D721Med (cell line): ENCODE measurements at regions not wholly inside any gene's neighbourhood (a gene's known extent, or its start where the extent isn't known, plus 50 kb on each side); places are given as distances from the start of the nearest gene placed in this dataset.
"Not testable (repeated sequence)": the region's sequence is repeated elsewhere in the genome, so short reads cannot be mapped to it uniquely, and the experiment has no call there.

Source experiments
- DNase-seq: peaks from one replicate; pipeline ENCODE4 v3.0.0; 2011; ENCODE audit warnings: low spot score; ENCODE audit not compliant: insufficient read length
- FAIRE-seq: peaks from 2 replicates; lab custom pipeline; 2011; peaks lifted over from hg19 to GRCh38; lab: Jason Lieb, UNC

- not testable (repeated sequence) for DNase-seq, FAIRE-seq
Measured at GRCh38 chr4:49270435-49270834, 284.4 kb downstream of the CWH43 start.

- DNase-seq, result not testable (repeated sequence)
Measured at GRCh38 chr4:49270912-49271311, 284.8 kb downstream of the CWH43 start.

GRCh38 chr4:49285905-49286304, 299.8 kb downstream of the CWH43 start:
- DNase-seq, FAIRE-seq: not testable (repeated sequence)

More at GRCh38 chr4:49270912-49271311, 284.8 kb downstream of the CWH43 start:
- not testable (repeated sequence) for FAIRE-seq

- not testable (repeated sequence) for DNase-seq, FAIRE-seq
Measured at GRCh38 chr4:49286926-49287745, 301.1 kb downstream of the CWH43 start.

- FAIRE-seq, result not testable (repeated sequence)
- DNase-seq, result peak; percentile 18
Measured at GRCh38 chr4:49287893-49288292, 301.8 kb downstream of the CWH43 start.

- not testable (repeated sequence) for DNase-seq, FAIRE-seq
Measured at GRCh38 chr4:49288796-49289195, 302.7 kb downstream of the CWH43 start.

- not testable (repeated sequence) for FAIRE-seq, DNase-seq
Measured at GRCh38 chr4:49314815-49315214, 328.7 kb downstream of the CWH43 start.

GRCh38 chr4:49320725-49321410, 334.8 kb downstream of the CWH43 start:
- not testable (repeated sequence) for FAIRE-seq, DNase-seq

GRCh38 chr4:49321511-49322300, 335.6 kb downstream of the CWH43 start:
- FAIRE-seq, DNase-seq: not testable (repeated sequence)

- FAIRE-seq, DNase-seq: not testable (repeated sequence)
Measured at GRCh38 chr4:49322610-49323572, 336.8 kb downstream of the CWH43 start.

GRCh38 chr4:49323573-49323940, 337.5 kb downstream of the CWH43 start:
- FAIRE-seq, result not testable (repeated sequence)

More at GRCh38 chr4:49323573-49323940, 337.5 kb downstream of the CWH43 start:
- DNase-seq, result not testable (repeated sequence)
